A549 (cell line): ENCODE measurements at regions not wholly inside any gene's neighbourhood (a gene's known extent, or its start where the extent isn't known, plus 50 kb on each side); places are given as distances from the start of the nearest gene placed in this dataset.

Source experiments
- BHLHE40 ChIP-seq: IDR thresholded peaks from 2 replicates; pipeline ENCODE4 v1.6.1; 2012; ENCODE audit warnings: low read depth, low read length, inconsistent platforms
- EHMT2 ChIP-seq: fragments of 200-600 bp; sonication (generic); IDR thresholded peaks from 2 replicates; pipeline ENCODE4 v1.6.1; 2016; ENCODE audit warnings: antibody characterized with exemption, low read depth, mild to moderate bottlenecking, moderate library complexity
- EP300 ChIP-seq, 2 experiments: fragments of >200 bp; sonication (Bioruptor Twin); formaldehyde crosslinking; IDR thresholded peaks; 2 replicates in 1 of 2; 3 replicates in 1 of 2; pipeline ENCODE4 v1.6.1; 2016 to 2017
- JUN ChIP-seq, 2 experiments: fragments of >200 bp; sonication (Bioruptor Twin); formaldehyde crosslinking; IDR thresholded peaks; 2 replicates in 1 of 2; 3 replicates in 1 of 2; pipeline ENCODE4 v1.6.1; 2016 to 2017
- MAZ ChIP-seq: fragments of 150-350 bp; IDR thresholded peaks from 2 replicates; pipeline ENCODE4 v1.6.1; 2014; ENCODE audit warnings: antibody characterized with exemption, low read depth, low read length, borderline replicate concordance
- MYC ChIP-seq: IDR thresholded peaks from 2 replicates; pipeline ENCODE4 v1.6.1; 2012; ENCODE audit warnings: mild to moderate bottlenecking, inconsistent platforms, low read length, improper control_type of control experiment, borderline replicate concordance
- PHF8 ChIP-seq: fragments of 200-600 bp; sonication (generic); IDR thresholded peaks from 2 replicates; pipeline ENCODE4 v1.6.1; 2016; ENCODE audit warnings: low read depth, mild to moderate bottlenecking, antibody characterized with exemption, moderate library complexity, borderline replicate concordance
- POLR2A ChIP-seq: IDR thresholded peaks from 2 replicates; pipeline ENCODE4 v1.6.1; 2012; ENCODE audit warnings: mild to moderate bottlenecking, low read length
- RAD21 ChIP-seq, 2 experiments: fragments of >200 bp in 1 of 2; sonication (Bioruptor Twin) in 1 of 2; formaldehyde crosslinking in 1 of 2; IDR thresholded peaks in 1 of 2; conservative IDR thresholded peaks in 1 of 2; 2 replicates in 1 of 2; 3 replicates in 1 of 2; pipeline ENCODE4 v1.6.1; 2012 to 2018; ENCODE audit warnings: inconsistent platforms in 1 of 2
- TF ChIP-seq, protein P1 (sequence below): fragments of >200 bp; sonication (Bioruptor Twin); formaldehyde crosslinking; IDR thresholded peaks from 3 replicates; pipeline ENCODE4 v1.5.1; 2016
- TF ChIP-seq, protein P2 (sequence below): fragments of >200 bp; sonication (Bioruptor Twin); formaldehyde crosslinking; IDR thresholded peaks from 3 replicates; pipeline ENCODE4 v1.6.1; 2016
- TF ChIP-seq, protein P3 (sequence below): IDR thresholded peaks from 2 replicates; pipeline ENCODE4 v1.6.1; 2012; ENCODE audit warnings: low read depth, borderline replicate concordance
- TF ChIP-seq, protein P4 (sequence below): fragments of 200-600 bp; sonication (generic); IDR thresholded peaks from 2 replicates; pipeline ENCODE4 v1.6.1; 2016; ENCODE audit warnings: antibody characterized with exemption, mild to moderate bottlenecking, moderate library complexity
- TF ChIP-seq, protein P5 (sequence below): IDR thresholded peaks from 2 replicates; pipeline ENCODE4 v1.6.1; 2012

DNA sequence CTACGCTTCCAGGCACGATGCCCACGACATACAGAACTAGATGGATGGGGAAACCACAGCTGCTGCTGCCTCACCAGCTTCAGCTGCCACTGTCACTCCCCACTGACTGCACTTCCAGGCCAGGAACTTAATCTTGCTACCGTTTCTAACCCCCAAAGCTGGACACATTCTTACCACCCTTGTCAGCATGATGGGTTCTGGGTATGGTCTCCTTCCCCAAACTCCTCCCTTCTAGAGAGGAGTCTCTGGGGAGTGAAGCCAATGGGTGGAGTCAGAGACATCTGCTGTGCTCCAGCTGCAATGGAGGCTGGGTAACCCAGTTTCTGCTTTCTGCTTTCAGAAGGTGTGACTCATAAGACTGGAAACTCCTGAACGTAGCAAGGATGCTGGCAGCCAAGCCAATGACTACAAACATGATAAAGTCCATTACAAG lies 87.0 kb upstream of the THY1 start:
- TF ChIP-seq, protein P1, sequence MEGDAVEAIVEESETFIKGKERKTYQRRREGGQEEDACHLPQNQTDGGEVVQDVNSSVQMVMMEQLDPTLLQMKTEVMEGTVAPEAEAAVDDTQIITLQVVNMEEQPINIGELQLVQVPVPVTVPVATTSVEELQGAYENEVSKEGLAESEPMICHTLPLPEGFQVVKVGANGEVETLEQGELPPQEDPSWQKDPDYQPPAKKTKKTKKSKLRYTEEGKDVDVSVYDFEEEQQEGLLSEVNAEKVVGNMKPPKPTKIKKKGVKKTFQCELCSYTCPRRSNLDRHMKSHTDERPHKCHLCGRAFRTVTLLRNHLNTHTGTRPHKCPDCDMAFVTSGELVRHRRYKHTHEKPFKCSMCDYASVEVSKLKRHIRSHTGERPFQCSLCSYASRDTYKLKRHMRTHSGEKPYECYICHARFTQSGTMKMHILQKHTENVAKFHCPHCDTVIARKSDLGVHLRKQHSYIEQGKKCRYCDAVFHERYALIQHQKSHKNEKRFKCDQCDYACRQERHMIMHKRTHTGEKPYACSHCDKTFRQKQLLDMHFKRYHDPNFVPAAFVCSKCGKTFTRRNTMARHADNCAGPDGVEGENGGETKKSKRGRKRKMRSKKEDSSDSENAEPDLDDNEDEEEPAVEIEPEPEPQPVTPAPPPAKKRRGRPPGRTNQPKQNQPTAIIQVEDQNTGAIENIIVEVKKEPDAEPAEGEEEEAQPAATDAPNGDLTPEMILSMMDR, result no peak
- TF ChIP-seq, protein P2, sequence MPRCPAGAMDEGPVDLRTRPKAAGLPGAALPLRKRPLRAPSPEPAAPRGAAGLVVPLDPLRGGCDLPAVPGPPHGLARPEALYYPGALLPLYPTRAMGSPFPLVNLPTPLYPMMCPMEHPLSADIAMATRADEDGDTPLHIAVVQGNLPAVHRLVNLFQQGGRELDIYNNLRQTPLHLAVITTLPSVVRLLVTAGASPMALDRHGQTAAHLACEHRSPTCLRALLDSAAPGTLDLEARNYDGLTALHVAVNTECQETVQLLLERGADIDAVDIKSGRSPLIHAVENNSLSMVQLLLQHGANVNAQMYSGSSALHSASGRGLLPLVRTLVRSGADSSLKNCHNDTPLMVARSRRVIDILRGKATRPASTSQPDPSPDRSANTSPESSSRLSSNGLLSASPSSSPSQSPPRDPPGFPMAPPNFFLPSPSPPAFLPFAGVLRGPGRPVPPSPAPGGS, result no peak
- no peak for TF ChIP-seq BHLHE40
- no peak for TF ChIP-seq EHMT2
- TF ChIP-seq MYC, result no peak
- TF ChIP-seq EP300 (IDR thresholded peaks at IDR 0.05), result no peak
- TF ChIP-seq POLR2A, result no peak
- TF ChIP-seq, protein P3, sequence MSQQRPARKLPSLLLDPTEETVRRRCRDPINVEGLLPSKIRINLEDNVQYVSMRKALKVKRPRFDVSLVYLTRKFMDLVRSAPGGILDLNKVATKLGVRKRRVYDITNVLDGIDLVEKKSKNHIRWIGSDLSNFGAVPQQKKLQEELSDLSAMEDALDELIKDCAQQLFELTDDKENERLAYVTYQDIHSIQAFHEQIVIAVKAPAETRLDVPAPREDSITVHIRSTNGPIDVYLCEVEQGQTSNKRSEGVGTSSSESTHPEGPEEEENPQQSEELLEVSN, result no peak
- TF ChIP-seq PHF8, result no peak
- no peak for TF ChIP-seq MAZ
- TF ChIP-seq, protein P4, sequence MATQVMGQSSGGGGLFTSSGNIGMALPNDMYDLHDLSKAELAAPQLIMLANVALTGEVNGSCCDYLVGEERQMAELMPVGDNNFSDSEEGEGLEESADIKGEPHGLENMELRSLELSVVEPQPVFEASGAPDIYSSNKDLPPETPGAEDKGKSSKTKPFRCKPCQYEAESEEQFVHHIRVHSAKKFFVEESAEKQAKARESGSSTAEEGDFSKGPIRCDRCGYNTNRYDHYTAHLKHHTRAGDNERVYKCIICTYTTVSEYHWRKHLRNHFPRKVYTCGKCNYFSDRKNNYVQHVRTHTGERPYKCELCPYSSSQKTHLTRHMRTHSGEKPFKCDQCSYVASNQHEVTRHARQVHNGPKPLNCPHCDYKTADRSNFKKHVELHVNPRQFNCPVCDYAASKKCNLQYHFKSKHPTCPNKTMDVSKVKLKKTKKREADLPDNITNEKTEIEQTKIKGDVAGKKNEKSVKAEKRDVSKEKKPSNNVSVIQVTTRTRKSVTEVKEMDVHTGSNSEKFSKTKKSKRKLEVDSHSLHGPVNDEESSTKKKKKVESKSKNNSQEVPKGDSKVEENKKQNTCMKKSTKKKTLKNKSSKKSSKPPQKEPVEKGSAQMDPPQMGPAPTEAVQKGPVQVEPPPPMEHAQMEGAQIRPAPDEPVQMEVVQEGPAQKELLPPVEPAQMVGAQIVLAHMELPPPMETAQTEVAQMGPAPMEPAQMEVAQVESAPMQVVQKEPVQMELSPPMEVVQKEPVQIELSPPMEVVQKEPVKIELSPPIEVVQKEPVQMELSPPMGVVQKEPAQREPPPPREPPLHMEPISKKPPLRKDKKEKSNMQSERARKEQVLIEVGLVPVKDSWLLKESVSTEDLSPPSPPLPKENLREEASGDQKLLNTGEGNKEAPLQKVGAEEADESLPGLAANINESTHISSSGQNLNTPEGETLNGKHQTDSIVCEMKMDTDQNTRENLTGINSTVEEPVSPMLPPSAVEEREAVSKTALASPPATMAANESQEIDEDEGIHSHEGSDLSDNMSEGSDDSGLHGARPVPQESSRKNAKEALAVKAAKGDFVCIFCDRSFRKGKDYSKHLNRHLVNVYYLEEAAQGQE, result no peak
- TF ChIP-seq, protein P5, sequence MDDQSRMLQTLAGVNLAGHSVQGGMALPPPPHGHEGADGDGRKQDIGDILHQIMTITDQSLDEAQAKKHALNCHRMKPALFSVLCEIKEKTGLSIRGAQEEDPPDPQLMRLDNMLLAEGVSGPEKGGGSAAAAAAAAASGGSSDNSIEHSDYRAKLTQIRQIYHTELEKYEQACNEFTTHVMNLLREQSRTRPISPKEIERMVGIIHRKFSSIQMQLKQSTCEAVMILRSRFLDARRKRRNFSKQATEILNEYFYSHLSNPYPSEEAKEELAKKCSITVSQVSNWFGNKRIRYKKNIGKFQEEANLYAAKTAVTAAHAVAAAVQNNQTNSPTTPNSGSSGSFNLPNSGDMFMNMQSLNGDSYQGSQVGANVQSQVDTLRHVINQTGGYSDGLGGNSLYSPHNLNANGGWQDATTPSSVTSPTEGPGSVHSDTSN, result no peak
- TF ChIP-seq JUN (IDR thresholded peaks at IDR 0.05), result no peak
- no peak for TF ChIP-seq RAD21 (conservative IDR thresholded peaks at IDR 0.05 in 1 of 2, IDR thresholded peaks at IDR 0.05 in 1 of 2)
